ENCODE measurements at regions not wholly inside any gene's neighbourhood (a gene's known extent, or its start where the extent isn't known, plus 50 kb on each side); places are given as distances from the start of the nearest gene placed in this dataset.

DNA sequence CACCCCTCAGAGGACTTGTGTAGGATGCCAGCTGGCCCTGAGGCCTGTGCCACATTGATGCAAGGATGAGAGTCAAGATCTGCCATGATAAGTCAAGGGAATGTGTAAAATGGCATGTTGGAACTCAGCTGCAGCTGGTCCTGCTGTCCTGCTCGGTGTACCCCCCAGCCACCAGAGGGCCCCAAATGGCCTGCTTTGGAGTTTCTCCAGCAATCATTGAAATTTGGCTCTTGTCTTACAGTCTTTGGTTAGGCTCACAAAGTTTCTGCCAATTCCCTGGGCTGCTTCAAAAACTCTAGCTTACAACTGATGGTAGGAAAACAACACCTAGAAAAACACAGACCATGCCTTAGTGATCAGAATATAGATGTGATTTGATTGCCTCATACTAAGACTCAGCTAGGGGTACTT is 76.8 kb downstream of the HSD17B6 start:
- Histone ChIP-seq H3K27me3 (ENCODE audit: insufficient read depth, poor library complexity, severe bottlenecking) (no peaks in the 10 kb centered on the region), H3K4me3 (replicated peaks; ENCODE audit: insufficient read depth, low read length) (no peak overlapping the region), H3K27ac (replicated peaks) (no peak overlapping the region)
- DNase-seq (ENCODE audit: low read depth in 1 of 2, low spot score in 1 of 2): peak; percentile 14 to 71
- TF ChIP-seq SPI1 (IDR thresholded peaks at IDR 0.05; ENCODE audit: borderline replicate concordance, low read depth) (no peak), GABPA (IDR thresholded peaks at IDR 0.05; ENCODE audit: low read depth) (no peak)
- TF ChIP-seq, protein P1, sequence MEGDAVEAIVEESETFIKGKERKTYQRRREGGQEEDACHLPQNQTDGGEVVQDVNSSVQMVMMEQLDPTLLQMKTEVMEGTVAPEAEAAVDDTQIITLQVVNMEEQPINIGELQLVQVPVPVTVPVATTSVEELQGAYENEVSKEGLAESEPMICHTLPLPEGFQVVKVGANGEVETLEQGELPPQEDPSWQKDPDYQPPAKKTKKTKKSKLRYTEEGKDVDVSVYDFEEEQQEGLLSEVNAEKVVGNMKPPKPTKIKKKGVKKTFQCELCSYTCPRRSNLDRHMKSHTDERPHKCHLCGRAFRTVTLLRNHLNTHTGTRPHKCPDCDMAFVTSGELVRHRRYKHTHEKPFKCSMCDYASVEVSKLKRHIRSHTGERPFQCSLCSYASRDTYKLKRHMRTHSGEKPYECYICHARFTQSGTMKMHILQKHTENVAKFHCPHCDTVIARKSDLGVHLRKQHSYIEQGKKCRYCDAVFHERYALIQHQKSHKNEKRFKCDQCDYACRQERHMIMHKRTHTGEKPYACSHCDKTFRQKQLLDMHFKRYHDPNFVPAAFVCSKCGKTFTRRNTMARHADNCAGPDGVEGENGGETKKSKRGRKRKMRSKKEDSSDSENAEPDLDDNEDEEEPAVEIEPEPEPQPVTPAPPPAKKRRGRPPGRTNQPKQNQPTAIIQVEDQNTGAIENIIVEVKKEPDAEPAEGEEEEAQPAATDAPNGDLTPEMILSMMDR (IDR thresholded peaks at IDR 0.05; ENCODE audit: insufficient read depth, low read length): peak; percentile 95

DNA sequence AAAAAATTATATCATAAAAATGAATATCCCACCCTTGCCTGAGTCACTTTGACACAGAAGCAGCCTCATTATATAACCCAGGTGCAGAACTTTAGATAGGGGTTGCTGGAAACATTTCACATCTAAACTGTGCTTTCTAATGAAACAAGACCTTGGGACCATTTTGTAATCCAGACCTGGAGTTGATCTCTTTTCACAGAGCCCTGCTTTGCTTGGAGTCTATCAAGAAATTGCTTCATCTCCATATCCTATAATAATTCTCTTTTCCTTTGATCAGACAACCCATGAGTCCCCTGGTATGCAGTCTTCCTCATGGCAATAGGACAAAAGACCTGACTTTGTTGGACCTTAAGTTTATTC is 76.3 kb downstream of the HSD17B6 start:
- DNase-seq (ENCODE audit: low read depth in 1 of 2, low spot score in 1 of 2): no peak
- no peak overlapping the region for H3K4me3 ChIP-seq (replicated peaks; ENCODE audit: insufficient read depth, low read length)
- TF ChIP-seq GABPA (IDR thresholded peaks at IDR 0.05; ENCODE audit: low read depth) (no peak), SPI1 (IDR thresholded peaks at IDR 0.05; ENCODE audit: borderline replicate concordance, low read depth) (no peak), POLR2AphosphoS5 (IDR thresholded peaks at IDR 0.05; ENCODE audit: low read depth) (no peak)
- TF ChIP-seq, protein P1 (IDR thresholded peaks at IDR 0.05; ENCODE audit: insufficient read depth, low read length): no peak
- TF ChIP-seq, protein P2, sequence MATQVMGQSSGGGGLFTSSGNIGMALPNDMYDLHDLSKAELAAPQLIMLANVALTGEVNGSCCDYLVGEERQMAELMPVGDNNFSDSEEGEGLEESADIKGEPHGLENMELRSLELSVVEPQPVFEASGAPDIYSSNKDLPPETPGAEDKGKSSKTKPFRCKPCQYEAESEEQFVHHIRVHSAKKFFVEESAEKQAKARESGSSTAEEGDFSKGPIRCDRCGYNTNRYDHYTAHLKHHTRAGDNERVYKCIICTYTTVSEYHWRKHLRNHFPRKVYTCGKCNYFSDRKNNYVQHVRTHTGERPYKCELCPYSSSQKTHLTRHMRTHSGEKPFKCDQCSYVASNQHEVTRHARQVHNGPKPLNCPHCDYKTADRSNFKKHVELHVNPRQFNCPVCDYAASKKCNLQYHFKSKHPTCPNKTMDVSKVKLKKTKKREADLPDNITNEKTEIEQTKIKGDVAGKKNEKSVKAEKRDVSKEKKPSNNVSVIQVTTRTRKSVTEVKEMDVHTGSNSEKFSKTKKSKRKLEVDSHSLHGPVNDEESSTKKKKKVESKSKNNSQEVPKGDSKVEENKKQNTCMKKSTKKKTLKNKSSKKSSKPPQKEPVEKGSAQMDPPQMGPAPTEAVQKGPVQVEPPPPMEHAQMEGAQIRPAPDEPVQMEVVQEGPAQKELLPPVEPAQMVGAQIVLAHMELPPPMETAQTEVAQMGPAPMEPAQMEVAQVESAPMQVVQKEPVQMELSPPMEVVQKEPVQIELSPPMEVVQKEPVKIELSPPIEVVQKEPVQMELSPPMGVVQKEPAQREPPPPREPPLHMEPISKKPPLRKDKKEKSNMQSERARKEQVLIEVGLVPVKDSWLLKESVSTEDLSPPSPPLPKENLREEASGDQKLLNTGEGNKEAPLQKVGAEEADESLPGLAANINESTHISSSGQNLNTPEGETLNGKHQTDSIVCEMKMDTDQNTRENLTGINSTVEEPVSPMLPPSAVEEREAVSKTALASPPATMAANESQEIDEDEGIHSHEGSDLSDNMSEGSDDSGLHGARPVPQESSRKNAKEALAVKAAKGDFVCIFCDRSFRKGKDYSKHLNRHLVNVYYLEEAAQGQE (IDR thresholded peaks at IDR 0.05; ENCODE audit: insufficient replicate concordance, low read depth): no peak
- no peak overlapping the region for H3K27ac ChIP-seq (replicated peaks)
- no peaks in the 10 kb centered on the region for H3K27me3 ChIP-seq (ENCODE audit: insufficient read depth, poor library complexity, severe bottlenecking)

DNA sequence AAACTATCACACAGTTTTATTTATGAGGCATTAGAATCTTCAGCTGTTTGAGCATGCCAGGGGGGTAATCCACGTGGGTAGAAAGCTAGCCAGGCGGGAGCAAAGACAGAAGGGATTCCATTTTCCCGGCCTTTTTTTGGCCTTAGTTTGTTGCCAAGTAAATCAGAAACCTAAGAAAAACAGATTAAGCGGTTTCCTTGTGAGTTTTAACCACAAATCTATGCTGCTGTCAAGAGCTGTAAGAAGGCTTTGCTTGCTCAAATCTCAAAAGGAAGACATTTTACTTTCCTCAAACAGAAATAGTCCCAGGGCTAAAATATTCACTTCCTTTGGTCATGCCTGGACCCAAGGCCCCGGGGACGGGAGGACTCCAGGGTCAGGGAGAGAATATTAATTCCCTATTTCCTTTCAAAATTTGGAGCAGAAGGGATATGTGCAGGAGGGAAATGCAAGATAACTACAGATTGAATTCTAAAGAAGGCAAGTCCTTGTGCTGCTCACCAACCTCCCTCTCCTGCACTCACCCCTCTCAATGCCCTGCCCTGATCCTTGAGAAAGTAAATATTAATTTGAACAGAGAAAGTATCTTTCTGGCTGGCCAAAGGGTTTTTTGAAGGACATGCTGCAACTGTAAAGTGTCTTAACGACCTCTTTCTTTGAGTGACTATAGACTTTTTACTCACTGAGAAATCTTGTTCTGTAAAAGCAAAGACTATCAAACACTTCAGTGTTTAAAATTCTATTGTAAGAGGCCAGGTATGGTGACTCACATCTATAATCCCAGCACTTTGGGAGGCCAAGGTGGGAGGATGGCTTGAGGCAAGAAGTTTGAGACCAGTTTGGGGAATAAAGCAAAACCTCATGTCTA is 75.7 kb downstream of the HSD17B6 start:
- TF ChIP-seq, protein P2 (IDR thresholded peaks at IDR 0.05; ENCODE audit: insufficient replicate concordance, low read depth): no peak
- TF ChIP-seq POLR2AphosphoS5 (IDR thresholded peaks at IDR 0.05; ENCODE audit: low read depth): no peak
- TF ChIP-seq GABPA (IDR thresholded peaks at IDR 0.05; ENCODE audit: low read depth): no peak
- Histone ChIP-seq H3K27me3 (ENCODE audit: insufficient read depth, poor library complexity, severe bottlenecking) (no peaks in the 10 kb centered on the region), H3K27ac (replicated peaks) (no peak overlapping the region), H3K4me3 (replicated peaks; ENCODE audit: insufficient read depth, low read length) (no peak overlapping the region)
- DNase-seq (ENCODE audit: low read depth in 1 of 2, low spot score in 1 of 2): no peak

All from HL-60 (cell line).